SH-SY5Y (cell line): ENCODE measurements at regions not wholly inside any gene's neighbourhood (a gene's known extent, or its start where the extent isn't known, plus 50 kb on each side); places are given as distances from the start of the nearest gene placed in this dataset.

Experiments
- GATA2 ChIP-seq: IDR thresholded peaks from 2 replicates; pipeline ENCODE4 v1.6.1; 2011; ENCODE audit warnings: mild to moderate bottlenecking, low read depth, low read length
- GATA3 ChIP-seq: IDR thresholded peaks from 2 replicates; pipeline ENCODE4 v1.6.1; 2011; ENCODE audit warnings: low read depth, mild to moderate bottlenecking, low read length, moderate library complexity

- TF ChIP-seq GATA3 (no peak), GATA2 (no peak)
Measured at GRCh38 chr3:102162251-102162650, 272.6 kb upstream of the ZPLD1 start.
